Fibroblast of skin of back (primary cell): ENCODE measurements at regions not wholly inside any gene's neighbourhood (a gene's known extent, or its start where the extent isn't known, plus 50 kb on each side); places are given as distances from the start of the nearest gene placed in this dataset.

Experiments used
- DNase-seq: peaks from one replicate; pipeline ENCODE4 v3.0.0-alpha.2; 2013

- no peak for DNase-seq
Observed at GRCh38 chr10:123529146-123529760, 136.9 kb upstream of the GPR26 start.

DNA sequence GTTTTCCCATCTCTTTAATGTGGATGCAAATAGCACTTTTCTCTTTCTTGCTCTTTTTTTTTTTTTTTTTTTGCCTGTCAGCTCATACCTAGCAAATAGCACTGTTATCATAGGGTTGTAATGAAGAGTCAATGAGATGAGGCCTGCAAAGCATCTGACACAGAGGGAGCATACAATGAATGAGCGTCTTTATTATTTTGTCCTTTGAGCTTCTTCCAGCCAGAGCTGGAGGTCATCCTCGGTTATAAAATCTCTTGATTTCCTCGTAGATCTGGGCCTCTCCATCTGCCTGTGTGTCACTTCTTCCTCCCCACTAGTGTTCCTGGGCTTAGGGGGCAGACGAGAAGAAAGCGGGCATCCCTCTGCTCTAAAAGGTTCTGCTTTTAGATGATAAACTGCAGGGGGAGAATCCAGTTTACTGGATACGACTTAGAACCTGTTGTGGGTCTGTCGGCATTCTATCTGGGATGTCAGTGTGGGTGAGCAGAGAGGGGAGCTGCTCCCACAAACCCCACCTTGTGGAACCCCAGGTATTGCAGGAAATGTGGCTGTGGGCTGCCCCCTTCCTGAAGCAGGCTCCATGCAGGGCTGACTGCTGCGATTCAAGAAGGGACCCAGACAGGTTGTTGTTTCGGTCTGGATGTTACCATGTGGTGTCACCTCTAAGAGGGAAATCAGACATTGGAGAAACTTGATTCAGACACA is 135.8 kb upstream of the GPR26 start:
- no peak for DNase-seq

DNA sequence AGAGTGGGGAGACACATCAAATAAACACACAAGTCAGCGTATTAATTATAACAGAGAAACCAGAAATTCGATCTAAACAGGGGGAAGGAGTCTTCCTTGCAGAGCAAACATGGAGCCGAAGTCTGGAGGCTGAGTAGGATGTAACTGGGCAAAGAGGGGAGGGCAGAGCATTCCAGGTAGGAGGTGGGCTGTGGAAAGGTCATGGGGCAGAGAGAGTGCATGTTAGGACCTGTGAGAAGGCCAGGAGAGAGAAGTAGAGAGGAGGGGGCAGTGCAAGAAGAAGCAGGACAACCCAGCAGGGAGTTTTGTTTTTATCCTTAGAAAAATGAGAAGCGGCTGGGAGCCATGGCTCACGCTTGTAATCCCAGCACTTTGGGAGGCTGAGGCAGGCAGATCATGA is 130.8 kb upstream of the GPR26 start:
- no peak for DNase-seq

DNA sequence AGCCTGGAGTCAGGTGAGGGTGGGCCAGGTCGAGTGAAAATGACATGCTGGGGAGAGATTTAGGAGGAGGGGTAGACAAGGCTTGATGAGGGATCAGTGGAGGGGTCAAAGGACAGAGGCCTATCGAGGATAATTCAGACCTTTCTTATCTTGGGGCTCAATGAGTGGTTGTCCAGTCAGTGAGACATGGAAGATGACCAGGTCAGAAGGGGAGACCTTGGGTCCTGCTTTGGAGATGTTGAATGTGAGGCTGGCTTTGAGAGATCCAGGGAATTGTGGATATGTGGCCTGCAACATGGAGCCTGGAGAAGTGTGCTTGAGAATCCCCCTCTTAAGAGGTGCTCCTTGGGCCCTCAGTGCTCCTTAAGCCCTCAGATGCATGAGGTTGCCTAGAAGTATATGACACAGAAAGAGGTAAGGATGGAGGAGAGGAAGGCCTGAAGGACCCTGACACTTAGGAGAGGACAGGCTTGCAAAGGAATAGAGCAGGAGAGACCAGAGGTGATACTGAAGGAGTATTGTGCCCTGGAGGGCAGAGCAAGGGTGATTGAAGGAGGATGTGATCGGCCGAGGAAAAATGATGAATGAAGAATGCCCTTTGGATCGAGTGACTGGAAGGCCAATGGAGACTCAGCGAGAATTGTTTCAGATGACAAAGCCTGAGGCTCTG is 129.8 kb upstream of the GPR26 start:
- DNase-seq: no peak

- DNase-seq: no peak
Observed at GRCh38 chr10:123537188-123537961, 128.8 kb upstream of the GPR26 start.

GRCh38 chr10:123538401-123539320 is 127.5 kb upstream of the GPR26 start:
- no peak for DNase-seq

DNA sequence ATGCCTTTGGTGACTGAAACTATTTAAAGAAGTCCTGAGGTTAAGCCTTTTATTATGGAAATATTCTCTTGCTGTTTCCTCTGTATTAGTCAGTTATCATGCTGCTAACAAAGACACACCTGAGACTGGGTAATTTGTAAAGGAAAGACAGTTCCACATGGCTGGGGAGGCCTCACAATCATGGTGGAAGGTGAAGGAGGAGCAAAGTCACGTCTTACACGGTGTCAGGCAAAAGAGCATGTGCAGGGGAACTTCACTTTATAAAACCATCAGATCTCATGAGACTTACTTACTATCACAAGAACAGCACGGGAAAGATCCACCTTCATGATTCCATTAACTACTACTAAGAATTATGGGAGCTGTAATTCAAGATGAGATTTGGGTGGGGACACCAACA is 121.2 kb upstream of the GPR26 start:
- DNase-seq: no peak

- no peak for DNase-seq
Observed at GRCh38 chr10:123548770-123549169, 117.4 kb upstream of the GPR26 start.

DNA sequence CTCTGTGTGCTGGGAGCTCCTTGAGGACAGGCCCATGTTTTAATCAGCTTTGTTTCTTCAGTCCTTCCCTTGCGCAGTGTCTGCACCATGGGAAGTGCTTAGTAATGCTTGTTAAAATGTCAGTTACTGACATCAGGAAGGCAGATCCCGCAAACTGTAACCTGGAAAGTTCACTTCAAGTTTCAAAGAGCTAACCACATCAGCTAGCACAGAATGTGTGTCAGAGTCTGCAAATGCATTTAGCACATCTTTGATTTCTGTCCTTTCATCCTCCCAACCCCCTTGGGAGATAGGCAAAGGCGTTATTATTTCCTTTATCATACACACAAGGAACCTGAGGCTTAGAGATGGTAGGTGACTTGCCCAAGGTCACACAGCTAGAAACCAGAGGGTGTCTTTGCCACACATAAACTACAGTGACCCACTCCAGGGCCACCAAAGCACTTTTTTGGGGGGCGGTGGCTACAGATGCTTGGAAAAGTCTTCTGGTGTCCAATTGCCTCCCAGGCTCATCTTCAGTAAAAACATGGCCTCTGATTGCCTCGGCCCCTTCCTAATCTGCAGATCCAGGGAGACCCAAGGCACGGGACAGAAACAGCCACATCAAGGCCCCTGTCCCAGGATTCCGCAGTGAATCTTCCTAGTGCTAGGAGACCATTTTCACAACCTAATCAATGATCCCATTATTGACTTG is 116.2 kb upstream of the GPR26 start:
- no peak for DNase-seq

GRCh38 chr10:123550675-123551096 is 115.5 kb upstream of the GPR26 start:
- DNase-seq: no peak

- DNase-seq: no peak
Observed at GRCh38 chr10:123551259-123551658, 114.9 kb upstream of the GPR26 start.

- DNase-seq: no peak
Observed at GRCh38 chr10:123552760-123553554, 113.2 kb upstream of the GPR26 start.

GRCh38 chr10:123553810-123554430 is 112.2 kb upstream of the GPR26 start:
- DNase-seq: no peak

DNA sequence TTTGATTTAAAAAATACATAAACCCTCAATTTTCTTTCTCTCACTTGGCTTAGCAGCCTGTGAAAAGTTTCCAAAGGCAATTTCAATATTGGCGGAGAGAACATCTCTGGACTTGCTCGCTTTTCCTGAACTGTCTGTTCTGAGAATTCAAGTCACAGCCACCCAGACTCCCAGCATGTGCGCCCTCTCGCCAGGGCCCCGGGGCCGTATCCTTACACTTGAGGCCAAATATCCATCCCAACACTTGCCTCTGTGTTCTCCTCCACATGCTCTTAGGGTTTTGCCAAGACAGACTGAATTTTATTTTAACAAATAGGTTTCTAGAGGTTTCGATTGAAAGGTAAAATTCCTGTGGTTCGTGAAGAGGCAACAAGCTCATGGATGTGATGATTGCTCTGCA is 111.5 kb upstream of the GPR26 start:
- no peak for DNase-seq

DNA sequence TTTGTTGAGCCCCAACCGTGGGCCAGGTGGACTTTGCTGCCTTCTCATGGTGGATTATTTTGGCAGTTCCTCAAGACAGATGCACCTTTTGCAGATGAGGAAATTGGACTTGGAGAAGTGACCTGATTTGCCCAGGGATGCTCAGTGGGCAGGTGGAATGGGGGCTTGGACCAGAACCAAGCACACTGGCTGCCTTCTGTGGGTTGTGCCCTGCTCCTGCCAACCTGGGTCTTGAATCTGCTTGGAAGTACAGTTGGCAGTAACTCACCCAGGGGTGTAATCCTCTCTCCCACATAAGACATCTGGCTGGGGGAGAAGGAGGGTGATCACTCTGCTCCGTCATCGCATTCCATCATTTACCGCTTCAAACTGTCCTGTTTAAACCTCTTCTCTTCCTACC is 110.5 kb upstream of the GPR26 start:
- no peak for DNase-seq

DNA sequence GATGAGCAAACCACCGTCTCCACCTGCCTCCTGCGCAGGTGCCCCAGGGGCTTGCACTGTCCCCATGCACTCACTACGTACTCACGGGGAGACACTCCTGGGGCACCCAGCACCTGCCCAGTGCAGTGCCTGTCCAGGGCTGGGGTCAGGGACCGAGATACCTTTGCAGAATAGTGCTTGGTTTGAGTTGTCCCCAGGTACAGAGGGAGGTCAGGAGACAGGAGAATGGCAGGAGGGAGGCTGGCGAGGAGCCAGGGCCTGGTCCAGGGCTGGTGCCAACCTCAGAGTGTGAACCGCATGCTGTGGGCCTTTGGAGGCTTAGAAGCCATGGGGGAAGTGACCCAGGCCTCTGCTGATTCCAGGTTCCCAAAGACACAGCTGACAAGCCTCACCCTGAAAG is 110.1 kb upstream of the GPR26 start:
- no peak for DNase-seq

- DNase-seq: no peak
Observed at GRCh38 chr10:123556736-123557135, 109.4 kb upstream of the GPR26 start.

DNA sequence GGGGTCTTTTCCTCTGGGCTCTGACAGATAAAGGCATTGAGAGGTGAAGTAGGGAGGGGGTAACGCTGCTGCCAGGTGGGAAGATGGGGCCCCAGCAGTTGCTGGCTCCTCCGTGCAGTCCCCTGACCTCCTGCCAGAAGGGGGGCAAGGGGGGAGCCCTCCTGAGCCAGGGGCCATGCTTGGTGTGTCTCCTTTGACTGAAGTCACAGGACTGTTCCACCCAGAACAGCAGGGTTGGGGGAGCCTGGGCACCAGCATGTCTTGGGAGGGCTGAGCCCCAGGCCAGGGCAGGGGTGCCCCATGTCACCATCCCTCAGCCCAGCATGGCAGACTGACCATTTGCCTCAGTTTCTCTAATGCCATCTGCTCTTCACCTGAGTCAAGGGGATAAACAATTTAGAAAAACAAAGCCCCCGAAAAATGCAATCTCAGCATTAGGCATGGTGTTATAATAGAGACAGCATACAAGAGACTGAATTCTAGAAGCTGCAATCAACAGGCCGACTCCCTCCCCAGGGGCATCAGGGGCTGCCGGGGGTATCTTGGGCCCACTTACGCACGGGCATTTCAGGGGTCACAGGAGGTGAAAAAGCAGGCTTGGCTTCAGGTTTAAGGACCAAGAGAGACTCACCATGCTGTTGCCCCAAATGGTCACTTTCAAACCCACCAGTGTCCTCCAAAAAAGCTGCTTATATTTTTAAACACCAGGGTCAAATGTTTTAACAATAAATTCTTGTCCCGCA is 108.6 kb upstream of the GPR26 start:
- DNase-seq: no peak

GRCh38 chr10:123558651-123559050 is 107.5 kb upstream of the GPR26 start:
- DNase-seq: no peak
